Calu3 (cell line): ENCODE measurements at regions not wholly inside any gene's neighbourhood (a gene's known extent, or its start where the extent isn't known, plus 50 kb on each side); places are given as distances from the start of the nearest gene placed in this dataset.

Experiments
- BruUV-seq: library from RNA; stranded (reverse); fragments of 400-500 nt; replicated peaks from 2 replicates; lab custom pipeline; 2021; lab: Mats Ljungman, UMichigan
- CTCF ChIA-PET: fragments of 300-600 bp; sonication (Branson Sonifier 250); formaldehyde crosslinking; loops from one replicate; lab custom pipeline; 2022; ENCODE audit warnings: antibody characterized with exemption; lab: Charles Lee
- DNase-seq: peaks from one replicate; pipeline ENCODE4 v3.0.0; 2022
- H3K27ac Mint-ChIP-seq: one replicate; pipeline ENCODE4 v1.8.0; 2022; ENCODE audit warnings: mixed read lengths; ENCODE audit not compliant: unreplicated experiment
- H3K27me3 Mint-ChIP-seq: one replicate; pipeline ENCODE4 v1.8.0; 2022; ENCODE audit warnings: mixed read lengths; ENCODE audit not compliant: unreplicated experiment
- H3K36me3 Mint-ChIP-seq: one replicate; pipeline ENCODE4 v1.8.0; 2022; ENCODE audit warnings: mild to moderate bottlenecking, moderate library complexity, mixed read lengths; ENCODE audit not compliant: insufficient read depth, unreplicated experiment
- H3K4me1 Mint-ChIP-seq: one replicate; pipeline ENCODE4 v1.8.0; 2022; ENCODE audit warnings: mild to moderate bottlenecking, low read depth, mixed read lengths; ENCODE audit not compliant: unreplicated experiment
- H3K4me3 Mint-ChIP-seq: one replicate; pipeline ENCODE4 v1.8.0; 2022; ENCODE audit warnings: mild to moderate bottlenecking, low read depth, moderate library complexity, mixed read lengths; ENCODE audit not compliant: unreplicated experiment
- H3K9me3 Mint-ChIP-seq: one replicate; pipeline ENCODE4 v1.8.0; 2022; ENCODE audit warnings: low read depth, mixed read lengths; ENCODE audit not compliant: unreplicated experiment
- CTCF ChIP-seq: fragments of 200-600 bp; IDR thresholded peaks from one replicate; pipeline ENCODE4 v1.8.0; 2022; ENCODE audit warnings: antibody characterized with exemption; ENCODE audit not compliant: unreplicated experiment
- intact Hi-C: fragments of 100-400 bp; cut with micrococcal nuclease; formaldehyde crosslinking; loops from one replicate; pipeline ENCODE4 v1.10.0; 2022; ENCODE audit not compliant: unreplicated experiment

GRCh38 chr1:117681093-117681900 is 75.4 kb downstream of the TENT5C start:
- Mint-ChIP-seq H3K9me3 (no peaks in the 10 kb centered on the region), H3K4me3 (no peak overlapping the region), H3K27me3 (peaks cover 8% of the 10 kb centered on the region), H3K4me1 (no peaks in the 10 kb centered on the region), H3K27ac (no peak overlapping the region), H3K36me3 (peaks cover 4% of the 10 kb centered on the region)
- CTCF ChIA-PET, result no interaction called here
- TF ChIP-seq CTCF, result no peak
- BruUV-seq, result no TSS peak
- DNase-seq, result no peak
- intact Hi-C loops, result no loop called here

GRCh38 chr1:117681901-117682250 is 76.0 kb downstream of the TENT5C start:
- DNase-seq, result no peak
- Mint-ChIP-seq H3K9me3 (no peaks in the 10 kb centered on the region), H3K27ac (no peak overlapping the region), H3K4me1 (no peaks in the 10 kb centered on the region), H3K4me3 (no peak overlapping the region), H3K27me3 (peaks cover 8% of the 10 kb centered on the region), H3K36me3 (peaks cover 4% of the 10 kb centered on the region)
- CTCF ChIA-PET, result no interaction called here
- BruUV-seq, result no TSS peak
- intact Hi-C loops, result no loop called here
- no peak for TF ChIP-seq CTCF

GRCh38 chr1:117682372-117682771 is 76.5 kb downstream of the TENT5C start:
- intact Hi-C loops, result no loop called here
- Mint-ChIP-seq H3K4me1 (no peaks in the 10 kb centered on the region), H3K27me3 (peaks cover 8% of the 10 kb centered on the region), H3K9me3 (no peaks in the 10 kb centered on the region), H3K36me3 (peaks cover 4% of the 10 kb centered on the region), H3K27ac (no peak overlapping the region), H3K4me3 (no peak overlapping the region)
- BruUV-seq, result no TSS peak
- DNase-seq, result no peak
- CTCF ChIA-PET, result no interaction called here
- TF ChIP-seq CTCF, result no peak

- peaks cover 8% of the 10 kb centered on the region for H3K27me3 Mint-ChIP-seq
- TF ChIP-seq CTCF, result no peak
- no peak overlapping the region for H3K27ac Mint-ChIP-seq
- no peaks in the 10 kb centered on the region for H3K4me1 Mint-ChIP-seq
- intact Hi-C loops, result no loop called here
- no TSS peak for BruUV-seq
- H3K4me3 Mint-ChIP-seq, result no peak overlapping the region
- peaks cover 4% of the 10 kb centered on the region for H3K36me3 Mint-ChIP-seq
- no peaks in the 10 kb centered on the region for H3K9me3 Mint-ChIP-seq
- no peak for DNase-seq
- CTCF ChIA-PET, result no interaction called here
These were observed 77.9 kb downstream of the TENT5C start for GRCh38 chr1:117683571-117684285.
